GM19023 (cell line): ENCODE measurements at regions not wholly inside any gene's neighbourhood (a gene's known extent, or its start where the extent isn't known, plus 50 kb on each side); places are given as distances from the start of the nearest gene placed in this dataset.
"Not testable (repeated sequence)": the region's sequence is repeated elsewhere in the genome, so short reads cannot be mapped to it uniquely, and the experiment has no call there.

ENCODE experiments used
- ATAC-seq: cut with Tn5 transposase; IDR thresholded peaks from one replicate; pipeline ENCODE4 v1.9.1; 2021; ENCODE audit warnings: mild to moderate bottlenecking, moderate library complexity; ENCODE audit not compliant: unreplicated experiment

DNA sequence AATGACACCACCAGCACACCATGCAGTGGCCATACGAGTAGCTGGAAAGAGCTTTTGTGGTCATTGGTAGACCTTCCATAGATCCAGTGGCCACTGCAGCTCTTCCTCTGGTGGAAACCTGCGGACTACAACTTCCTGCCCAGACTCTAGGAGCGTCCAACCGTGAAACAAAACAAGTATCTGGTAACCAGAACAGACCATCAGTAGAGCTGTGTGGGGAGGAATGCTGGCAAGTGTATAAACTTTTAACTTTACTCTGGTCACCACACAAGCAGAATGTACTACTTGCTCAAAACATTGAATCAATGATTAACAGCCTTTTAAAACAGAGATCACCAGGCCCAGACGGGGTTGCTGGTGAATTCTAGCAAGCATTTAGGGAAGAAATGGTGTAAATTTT is 154.7 kb upstream of the DGKB start:
- ATAC-seq: no peak

DNA sequence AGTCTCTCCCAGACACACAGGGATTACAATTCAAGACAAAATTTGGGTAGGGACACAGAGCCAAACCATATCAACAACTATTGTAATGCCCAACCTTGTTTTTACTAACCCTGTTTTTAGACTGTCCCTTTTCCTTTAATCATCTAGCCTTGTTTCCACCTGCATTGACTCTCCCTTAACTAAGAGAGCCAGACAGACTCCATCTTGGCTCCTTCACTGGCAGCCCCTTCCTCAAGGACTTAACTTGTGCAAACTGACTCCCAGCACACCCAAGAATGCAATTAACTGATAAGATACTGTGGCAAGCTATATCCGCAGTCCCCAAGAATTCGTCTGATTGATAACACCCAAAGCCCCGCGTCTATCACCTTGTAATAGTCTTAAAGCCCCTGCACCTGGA is 151.8 kb upstream of the DGKB start:
- ATAC-seq: not testable (repeated sequence)

DNA sequence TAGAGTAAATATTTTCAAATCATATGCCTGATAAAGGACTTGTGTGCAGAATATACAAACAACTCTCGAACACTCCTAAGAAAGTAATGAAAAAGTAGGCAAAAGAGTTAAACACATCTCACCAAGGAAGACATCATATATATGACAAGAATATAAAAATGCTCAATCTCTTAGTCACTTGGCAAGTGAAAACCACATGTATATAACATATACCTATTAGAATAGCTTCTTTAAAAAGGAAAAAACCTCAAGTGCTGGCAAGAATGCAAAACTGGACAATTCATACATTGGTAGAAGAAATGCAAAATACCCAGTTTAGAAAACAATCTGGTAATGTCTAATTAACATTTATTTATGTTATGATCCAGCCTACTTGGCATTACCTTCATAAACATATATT is 146.6 kb upstream of the DGKB start:
- ATAC-seq: no peak

DNA sequence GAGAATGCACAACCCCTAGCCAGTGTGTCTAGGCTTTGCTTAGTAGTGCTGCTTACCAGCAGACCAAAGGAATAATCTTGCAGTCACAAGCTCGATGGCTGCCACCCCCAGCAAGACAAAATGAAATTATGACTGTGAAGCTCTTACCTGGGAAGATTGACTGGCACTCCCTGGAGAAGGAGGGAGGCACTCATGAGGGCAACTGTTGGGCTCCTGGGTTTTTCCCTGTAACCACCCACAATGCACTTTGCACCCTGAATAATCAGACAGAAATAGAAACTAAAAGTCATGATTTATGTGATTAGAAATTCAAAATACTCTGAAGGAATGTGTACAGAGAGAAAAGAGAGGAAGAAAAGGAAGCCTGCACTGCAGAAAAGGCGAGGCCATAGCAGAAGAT is 144.3 kb upstream of the DGKB start:
- ATAC-seq: no peak

DNA sequence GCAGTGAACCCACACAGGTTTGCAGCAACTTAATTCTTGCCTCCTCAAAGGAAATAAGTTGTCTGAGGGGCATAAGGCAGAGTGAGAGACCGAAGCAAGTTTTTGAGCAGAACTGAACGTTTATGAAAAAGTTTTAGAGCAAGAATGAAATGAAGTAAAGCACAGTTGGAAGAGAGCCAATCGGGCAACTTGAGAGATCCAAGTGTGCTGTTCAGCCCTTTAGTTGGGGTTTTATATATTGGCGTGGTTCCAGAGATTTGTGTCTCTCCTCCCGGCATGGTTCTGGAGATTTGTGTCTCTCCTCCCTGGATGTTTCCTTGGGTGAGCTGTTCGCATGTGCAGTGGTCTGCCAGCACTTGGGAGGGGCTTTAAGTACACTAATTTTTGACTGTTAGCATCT is 141.4 kb upstream of the DGKB start:
- no peak for ATAC-seq

DNA sequence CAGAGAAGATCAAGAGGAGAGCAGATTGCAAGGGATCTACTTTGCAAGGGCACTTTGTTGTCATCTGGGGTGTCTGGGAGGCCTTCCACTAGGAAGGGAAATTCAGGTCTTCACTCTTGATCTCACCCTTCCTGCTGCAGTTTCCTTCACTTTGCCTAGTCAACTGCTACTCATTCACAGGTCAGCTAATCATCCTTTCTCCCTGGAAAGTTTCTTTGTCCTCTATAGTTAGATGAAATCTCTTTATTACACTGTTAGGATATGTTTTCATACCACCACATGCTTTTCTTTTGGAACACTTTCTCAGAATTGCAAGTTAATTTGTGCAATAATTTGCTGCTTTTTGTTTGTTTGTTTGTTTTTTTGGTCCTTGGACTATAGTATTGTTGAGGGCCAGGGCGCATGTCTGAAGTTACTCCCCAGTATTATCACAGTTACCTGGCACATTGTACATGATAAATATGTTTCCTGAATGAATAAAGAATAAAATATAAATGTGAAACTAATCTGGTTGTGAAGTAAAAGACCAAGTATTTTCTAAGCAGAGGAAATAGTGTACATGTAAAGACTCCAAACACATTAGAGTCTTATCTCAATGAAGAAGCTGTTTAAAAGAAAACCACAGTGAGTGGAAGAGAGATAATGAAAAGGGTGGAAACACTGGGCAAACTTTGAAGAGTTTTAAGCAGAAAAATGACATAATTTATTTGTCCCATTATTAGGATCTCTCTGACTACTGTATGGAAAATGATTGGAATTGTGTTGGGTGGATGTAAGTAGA is 139.9 kb upstream of the DGKB start:
- no peak for ATAC-seq

DNA sequence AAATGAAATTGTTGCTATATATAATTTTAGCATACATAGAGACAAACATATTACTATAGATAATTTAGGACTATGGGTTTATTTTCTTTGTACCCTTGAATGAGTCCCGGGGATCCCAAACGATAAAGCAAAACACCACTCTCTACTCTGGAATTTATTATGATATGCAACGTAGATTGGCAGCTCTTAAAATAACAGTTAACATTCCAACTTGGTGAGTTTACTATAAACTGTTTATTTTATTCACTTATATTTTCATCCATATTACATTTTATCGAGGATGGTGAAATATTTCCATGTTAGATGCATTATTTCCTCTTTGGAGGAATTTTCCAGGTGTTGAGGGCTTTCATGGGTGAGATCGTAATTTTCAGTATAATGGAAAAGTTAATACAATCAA is 138.7 kb upstream of the DGKB start:
- ATAC-seq: no peak

DNA sequence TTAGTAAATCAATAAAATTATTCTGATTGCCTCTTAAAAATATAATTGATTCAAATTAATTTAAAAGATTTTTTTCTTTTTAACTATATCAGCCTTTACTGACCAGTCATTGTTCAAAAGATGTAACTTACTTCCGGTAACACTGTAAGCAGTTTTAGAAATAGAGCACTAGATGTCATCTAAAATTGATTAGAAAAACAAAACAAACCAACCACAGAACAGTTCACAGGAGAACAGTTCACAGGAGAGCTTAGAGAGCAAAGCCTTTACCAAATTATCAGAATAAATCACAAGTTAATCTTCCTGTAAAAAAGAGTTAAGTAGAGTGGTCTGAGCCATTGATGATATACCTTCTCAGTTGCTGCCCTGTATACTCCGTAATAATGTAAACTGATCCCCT is 133.3 kb upstream of the DGKB start:
- no peak for ATAC-seq

DNA sequence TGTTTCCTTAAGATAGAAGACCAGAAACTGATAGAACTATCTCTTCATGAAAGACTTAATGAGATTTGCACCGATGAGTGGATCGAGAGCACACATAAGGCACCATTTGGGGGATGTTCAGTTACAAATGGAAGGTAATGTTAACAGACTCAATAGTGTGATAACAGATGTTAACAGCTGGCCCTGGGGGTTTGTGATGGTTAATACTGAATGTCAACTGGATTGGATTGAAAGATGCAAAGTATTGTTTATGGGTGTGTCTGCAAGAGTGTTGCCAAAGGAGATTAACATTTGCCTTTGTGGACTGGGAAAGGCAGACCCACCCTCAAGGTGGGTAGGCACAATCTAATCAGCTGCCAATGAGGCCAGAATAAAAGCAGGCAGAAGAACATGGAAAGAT is 130.5 kb upstream of the DGKB start:
- no peak for ATAC-seq

DNA sequence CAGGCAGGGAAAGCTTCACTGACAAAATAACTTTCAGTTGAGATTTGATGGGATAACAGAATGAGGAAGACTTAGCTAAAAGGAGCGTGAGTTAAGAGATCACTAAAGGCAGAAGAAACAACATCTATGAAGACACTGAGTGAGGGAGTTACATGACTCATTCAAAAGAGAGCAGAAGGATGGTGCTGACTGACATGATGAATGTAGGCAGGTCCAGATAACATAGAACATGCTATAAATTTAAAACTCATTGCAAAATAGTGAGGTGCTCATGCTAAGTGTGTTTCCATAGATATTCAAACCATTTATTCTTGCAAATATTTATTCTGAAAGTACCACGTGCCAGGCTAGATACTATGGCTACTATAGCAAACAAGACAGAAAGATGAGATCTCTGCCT is 116.4 kb upstream of the DGKB start:
- no peak for ATAC-seq

DNA sequence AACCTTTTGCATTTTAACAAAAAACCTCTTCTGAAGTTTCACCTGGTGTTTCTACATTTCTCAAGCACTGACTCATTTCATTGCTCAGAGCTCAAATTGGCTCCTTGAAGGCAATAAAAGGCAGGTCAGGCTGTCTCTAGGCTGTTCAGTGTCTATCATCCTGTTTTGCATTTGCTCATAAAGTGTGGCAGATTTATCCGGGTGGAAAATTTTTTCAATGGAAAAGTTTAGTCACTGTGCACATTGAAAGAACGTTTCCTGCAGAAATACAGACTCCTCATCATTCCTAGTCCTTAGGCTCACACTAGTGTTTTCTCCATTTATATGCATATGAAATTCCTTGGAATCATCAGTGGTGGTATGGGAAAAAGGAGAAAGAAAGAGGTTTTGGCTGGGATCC is 114.2 kb upstream of the DGKB start:
- ATAC-seq: no peak

DNA sequence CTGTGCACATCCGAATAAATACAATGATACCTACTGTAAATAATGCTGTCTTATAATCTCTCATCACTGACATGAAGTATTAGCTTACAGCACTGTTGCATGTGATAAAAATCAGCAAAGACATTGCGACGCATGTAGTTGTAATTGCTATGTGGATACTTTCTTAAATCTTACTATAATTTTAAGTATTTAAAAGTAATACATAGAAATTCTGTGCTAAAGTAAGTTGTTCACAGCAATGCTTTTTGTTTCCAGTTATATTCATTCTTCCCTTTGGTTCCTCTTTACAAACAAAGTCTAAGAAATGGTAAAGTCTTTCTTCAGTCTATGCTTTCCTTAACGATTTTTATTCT is 113.7 kb upstream of the DGKB start:
- ATAC-seq: no peak

DNA sequence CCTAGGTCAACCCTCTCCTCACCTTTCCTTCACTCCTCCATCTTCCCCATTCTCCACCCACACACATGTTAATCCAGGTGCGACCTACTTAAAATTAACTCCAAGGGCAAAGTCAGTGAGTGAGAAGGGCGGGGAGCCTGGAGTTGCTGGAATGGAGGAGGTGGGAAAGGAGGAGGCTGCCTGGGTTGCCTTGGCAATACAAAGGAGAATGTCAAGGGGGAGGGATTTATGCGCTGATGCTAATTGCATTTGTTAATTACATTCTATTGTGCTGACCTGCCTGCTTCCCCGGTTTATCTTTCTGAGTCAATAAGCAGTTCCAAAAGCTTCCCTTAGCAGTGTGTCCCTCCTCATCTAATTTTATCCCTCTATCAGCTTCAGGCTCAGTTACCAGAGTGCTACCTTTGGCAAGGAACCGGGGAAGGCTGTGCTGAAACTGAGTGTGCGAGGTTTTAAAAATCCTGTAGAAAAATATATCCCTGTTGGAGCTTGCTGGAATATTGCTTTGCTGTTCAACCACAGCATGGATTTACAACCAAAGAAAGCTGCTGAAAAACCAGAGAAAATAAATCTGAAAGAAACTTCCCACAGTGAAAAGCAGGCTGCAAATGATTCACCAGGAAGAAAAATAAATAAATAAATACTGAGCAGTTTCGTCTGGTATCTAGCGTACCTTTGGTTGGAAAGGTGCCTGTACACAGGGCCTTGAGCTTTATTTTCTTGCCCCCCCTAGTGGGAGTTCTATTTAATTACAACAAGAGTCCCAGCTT is 113.2 kb upstream of the DGKB start:
- ATAC-seq: peak; percentile 87

DNA sequence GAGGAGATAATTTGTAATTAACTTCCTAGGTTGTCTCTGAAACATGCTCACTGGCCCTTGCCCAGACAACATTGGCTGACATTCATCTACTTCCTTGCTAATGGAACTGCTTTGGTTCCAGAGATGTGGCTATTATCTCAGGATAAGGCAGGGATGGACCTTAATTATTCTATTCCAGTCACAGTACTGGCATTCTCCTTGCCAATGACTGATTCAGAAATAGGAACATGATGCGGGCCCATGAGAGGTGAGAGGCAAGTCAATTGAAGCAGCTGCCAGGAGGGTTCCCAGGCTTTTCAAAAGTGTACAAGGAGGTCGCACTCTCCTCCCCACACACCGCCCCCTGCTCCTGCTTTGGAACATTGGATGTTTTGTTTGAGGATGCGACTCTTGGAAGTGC is 109.6 kb upstream of the DGKB start:
- no peak for ATAC-seq

DNA sequence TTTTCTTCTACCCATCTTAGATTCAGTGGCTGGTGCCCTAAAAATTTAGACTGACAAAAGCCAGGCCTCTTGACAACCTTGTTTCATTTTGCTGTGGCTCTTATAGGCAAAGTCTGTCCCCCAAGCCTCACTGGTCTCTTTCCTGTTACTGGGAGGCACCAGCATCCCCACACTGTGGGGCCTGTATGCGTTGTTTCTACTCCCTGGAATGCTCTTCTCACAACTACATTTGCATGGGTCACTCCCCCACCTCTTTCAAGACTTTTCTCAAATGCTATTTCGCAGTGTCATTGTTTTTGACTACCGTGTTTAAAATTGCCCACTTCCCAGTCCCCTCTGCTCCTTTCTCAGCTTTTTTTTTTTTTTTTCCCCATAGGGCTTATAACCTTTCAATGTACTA is 108.7 kb upstream of the DGKB start:
- ATAC-seq: no peak

DNA sequence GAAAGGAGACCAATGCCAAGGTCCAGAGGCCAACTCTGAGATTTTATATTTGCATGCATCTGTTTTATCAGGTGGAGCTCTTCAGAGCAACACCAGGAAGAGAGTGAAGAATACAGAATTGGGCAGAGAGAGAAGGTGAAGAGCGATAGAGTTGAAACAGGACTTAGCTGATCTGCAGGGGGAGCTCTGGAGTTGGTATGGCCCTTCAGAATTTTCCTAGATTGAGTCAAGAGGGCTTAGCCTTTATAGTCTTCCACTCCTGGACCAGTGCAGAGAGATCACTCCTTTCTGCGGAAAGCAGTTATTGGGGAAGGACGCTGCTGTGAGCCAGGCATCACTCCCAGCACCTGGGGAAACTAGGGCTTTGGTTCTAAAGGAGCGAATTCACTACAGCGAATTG is 105.0 kb upstream of the DGKB start:
- ATAC-seq: no peak

DNA sequence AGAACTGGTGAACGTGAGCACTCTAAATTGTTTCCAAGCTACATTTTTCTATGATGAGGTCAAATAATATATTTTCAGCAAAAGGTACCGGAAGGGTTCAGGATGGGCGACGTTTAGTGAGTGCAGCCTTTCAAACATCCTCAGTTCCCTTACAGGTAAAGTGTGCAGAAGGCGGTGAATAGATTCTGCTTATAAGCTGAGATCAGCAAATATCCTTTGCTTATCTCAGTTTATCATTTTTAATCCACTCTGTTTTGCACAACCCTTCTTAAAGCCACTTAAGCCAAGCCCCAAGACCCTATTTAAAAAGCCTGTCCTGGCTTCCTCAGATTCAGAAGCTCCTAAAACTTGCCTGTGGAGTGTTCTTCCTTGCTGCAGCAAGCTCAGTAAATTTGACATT is 103.1 kb upstream of the DGKB start:
- no peak for ATAC-seq

DNA sequence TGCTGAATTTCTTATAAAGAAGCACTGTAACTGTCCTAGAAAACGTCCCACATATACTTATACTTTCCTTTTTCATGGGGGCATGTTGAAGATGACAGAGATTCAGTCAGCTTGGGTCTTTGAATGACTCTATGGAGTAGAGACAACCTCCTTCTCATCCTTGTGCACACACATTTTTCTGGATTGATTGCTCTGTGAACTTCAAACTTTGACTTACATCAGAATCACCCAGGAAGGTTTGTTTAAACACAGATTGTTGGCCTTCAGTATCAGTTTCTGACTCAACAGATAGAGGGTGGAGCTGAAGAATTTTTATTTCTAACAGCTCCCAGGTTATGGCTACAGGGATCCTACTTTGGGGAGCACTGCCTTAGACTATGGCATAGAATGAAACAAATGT is 97.6 kb upstream of the DGKB start:
- no peak for ATAC-seq

DNA sequence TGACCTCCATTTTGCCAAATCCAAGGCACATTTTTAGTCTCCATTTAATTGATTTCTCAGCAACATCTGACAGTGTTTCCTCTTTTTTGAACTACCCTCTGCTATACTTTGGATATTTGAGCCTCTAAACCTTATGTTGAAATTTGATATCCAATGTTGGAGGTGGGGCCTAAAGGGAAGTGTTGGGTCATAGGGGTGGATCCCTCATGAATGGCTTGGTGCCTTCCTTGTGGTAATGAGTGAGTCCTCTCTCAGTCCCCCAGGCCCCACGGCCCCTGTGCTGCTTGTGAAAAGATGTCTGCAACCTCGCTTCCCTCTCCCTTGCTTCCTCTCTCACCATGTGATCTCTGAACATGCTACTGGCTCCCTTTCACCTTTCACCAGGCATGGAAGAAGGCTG is 96.8 kb upstream of the DGKB start:
- ATAC-seq: no peak

DNA sequence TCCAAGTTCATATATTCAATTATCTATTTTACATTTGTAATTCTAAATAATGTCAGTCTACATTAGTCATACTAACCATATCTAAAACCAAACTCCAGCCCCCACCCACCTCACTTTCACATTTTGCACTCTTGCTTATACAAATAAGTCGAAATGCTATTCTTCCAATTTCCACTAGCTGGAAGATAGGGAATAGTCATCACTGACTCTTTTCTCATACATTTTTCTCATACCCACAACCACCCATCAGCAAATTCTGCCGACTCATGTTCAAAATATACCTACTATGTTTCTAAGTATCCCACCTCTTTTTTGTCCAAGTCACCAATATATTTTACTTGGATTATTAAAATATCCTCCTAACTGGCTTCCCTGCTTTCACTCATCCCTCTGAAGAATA is 93.2 kb upstream of the DGKB start:
- no peak for ATAC-seq

DNA sequence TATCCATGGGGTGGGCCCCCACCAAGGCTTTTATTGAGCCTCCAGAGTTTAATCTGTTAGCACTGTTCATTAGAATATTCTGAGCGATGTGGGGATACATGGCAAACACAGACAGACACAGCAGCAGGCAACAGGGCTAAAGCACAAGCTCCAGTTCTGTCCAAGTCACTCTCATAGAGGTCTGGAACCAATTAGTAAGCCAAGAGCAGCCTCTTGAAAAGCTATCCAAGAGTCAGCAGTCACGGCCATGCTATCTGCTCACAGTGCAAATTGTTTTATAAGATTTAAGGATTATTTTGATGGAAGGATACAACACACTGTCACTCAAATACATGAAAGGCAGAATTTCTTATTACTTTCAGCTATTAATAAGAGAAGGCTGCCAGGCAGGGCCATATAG is 86.4 kb upstream of the DGKB start:
- ATAC-seq: no peak

DNA sequence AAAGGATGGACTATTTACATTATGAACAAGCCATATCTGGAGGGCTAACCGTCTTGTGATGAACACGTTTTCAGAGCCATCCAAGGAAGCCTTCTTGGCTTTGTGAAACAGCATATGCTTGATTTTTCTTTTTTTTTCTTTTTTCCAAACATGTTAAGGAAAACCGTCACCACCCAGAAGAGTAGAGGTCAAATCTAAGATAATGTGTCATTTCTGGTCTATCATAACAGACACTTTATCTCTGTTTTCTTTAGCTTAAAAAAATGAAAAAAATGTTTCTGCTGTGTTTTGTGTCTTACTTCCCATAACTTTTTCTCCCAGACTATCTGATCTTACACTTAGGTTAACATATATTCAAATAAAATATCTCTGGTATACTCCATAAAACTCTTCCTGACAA is 76.1 kb upstream of the DGKB start:
- ATAC-seq: no peak

DNA sequence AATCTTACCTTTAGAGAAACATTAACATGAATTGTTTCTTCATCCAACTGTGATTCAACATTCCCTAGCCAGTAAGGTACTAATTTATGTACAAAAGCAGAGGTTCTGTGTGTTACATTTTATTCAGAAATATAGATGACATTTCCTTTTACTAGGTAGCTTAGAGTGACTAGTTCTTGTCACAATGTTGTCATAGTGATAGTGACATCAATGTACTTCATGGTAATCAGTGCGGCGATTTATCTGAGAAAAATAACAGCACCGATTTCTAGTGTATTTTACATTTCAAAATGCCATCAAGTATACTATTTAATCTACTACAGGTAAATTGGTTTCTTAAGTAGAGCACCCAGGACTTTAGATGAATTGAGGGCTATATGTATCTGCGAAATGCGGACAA is 72.1 kb upstream of the DGKB start:
- ATAC-seq: no peak
